C4-2B (cell line): ENCODE measurements at regions not wholly inside any gene's neighbourhood (a gene's known extent, or its start where the extent isn't known, plus 50 kb on each side); places are given as distances from the start of the nearest gene placed in this dataset.
A peak's percentile ranks its signal among the peaks of the same experiment; 100 is the strongest.

Experiments
- H3K27ac ChIP-seq: fragments of 450-650 bp; 2 replicates; pipeline ENCODE4 v1.5.1; 2017
- CTCF ChIP-seq: fragments of 450-650 bp; conservative IDR thresholded peaks from 2 replicates; pipeline ENCODE4 v1.5.1; 2017; ENCODE audit warnings: mild to moderate bottlenecking
- ZFX ChIP-seq: fragments of 450-650 bp; IDR thresholded peaks from 2 replicates; pipeline ENCODE4 v1.6.1; 2017

- TF ChIP-seq ZFX (no peak), CTCF (peak; percentile 69)
Observed at GRCh38 chr1:106022312-106022902, 1034.1 kb upstream of the PRMT6 start.

GRCh38 chr1:106027871-106028270, 1028.6 kb upstream of the PRMT6 start:
- TF ChIP-seq ZFX (no peak), CTCF (no peak; the same call in 1 of the 2 replicates)
- H3K27ac ChIP-seq, result no peak overlapping the region

More at GRCh38 chr1:106022312-106022902, 1034.1 kb upstream of the PRMT6 start:
- H3K27ac ChIP-seq, result no peak overlapping the region

DNA sequence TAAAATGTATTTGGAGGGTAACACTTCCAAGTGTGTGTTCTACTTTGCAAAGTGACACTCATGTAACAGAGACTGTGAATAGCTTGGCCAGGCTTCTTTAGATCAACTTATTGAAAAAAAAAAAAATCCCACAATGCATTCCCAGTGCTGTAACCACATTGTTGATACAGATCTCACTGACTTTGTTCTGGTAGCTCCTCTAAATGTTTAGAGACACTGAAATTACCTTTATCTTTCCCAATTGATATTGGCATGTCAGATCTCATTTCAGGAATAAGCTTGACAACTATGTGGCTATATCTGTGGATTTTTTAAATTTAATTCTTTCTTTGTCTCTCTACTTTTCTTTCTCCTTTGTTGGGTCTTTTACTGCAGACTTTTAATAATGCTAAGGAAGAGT, 1018.9 kb upstream of the PRMT6 start:
- TF ChIP-seq ZFX, result no peak
- TF ChIP-seq CTCF, result no peak
- no peak overlapping the region for H3K27ac ChIP-seq

DNA sequence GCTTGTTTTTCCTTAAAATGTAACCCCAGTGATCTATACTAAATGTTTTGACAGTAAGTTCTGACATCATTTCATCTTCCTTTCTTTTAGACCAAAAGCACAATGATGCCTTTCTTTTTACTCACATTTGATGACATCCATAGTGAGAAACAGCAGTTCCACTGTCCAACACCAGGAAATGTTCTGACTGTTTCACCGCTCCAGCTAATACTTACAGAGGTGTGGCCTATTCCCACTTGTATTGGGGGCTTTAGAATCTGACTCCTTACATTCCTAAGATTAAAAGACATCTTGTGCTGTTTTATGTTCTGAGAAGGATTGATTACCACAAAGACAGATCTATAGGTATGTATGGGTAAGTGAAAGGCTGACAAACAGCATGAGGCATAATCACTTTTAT, 1018.2 kb upstream of the PRMT6 start:
- H3K27ac ChIP-seq, result no peak overlapping the region
- TF ChIP-seq CTCF, result no peak
- TF ChIP-seq ZFX, result no peak

GRCh38 chr1:106043971-106044370, 1012.5 kb upstream of the PRMT6 start:
- TF ChIP-seq ZFX (no peak), CTCF (no peak)
- no peak overlapping the region for H3K27ac ChIP-seq

GRCh38 chr1:106047210-106047609, 1009.3 kb upstream of the PRMT6 start:
- H3K27ac ChIP-seq, result no peak overlapping the region
- TF ChIP-seq ZFX (no peak), CTCF (no peak)

DNA sequence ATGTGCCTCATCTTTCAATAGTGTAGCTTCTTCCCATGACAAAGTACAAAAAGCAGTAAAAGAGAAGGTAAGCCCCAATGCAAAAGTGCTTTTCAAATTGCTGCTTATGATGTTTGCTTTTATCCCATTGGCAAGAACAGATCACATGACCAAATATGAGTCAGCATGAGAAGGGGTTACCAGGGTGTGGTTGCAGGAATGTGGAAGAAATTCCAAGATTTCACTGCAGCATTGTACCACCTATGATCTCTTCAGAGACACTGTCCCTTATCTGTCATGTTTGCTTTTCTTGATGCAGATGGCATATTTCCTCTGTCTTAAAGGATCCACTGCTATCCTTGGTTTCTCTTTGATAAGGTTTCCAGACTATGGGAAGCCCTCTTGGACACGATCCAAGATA, 1006.9 kb upstream of the PRMT6 start:
- TF ChIP-seq CTCF (no peak), ZFX (no peak)
- no peak overlapping the region for H3K27ac ChIP-seq
